GM12875 (cell line): ENCODE measurements at regions not wholly inside any gene's neighbourhood (a gene's known extent, or its start where the extent isn't known, plus 50 kb on each side); places are given as distances from the start of the nearest gene placed in this dataset.

ENCODE experiments used
- H3K4me3 ChIP-seq: one replicate; pipeline ENCODE4 v1.5.1; 2011; ENCODE audit warnings: low read depth, low read length, control low read depth
- TF ChIP-seq, protein P1 (sequence below): IDR thresholded peaks from 2 replicates; pipeline ENCODE4 v1.5.1; 2011; ENCODE audit warnings: low read depth, mild to moderate bottlenecking, control low read depth, inconsistent platforms, low read length, moderate library complexity, borderline replicate concordance; ENCODE audit not compliant: insufficient read depth

DNA sequence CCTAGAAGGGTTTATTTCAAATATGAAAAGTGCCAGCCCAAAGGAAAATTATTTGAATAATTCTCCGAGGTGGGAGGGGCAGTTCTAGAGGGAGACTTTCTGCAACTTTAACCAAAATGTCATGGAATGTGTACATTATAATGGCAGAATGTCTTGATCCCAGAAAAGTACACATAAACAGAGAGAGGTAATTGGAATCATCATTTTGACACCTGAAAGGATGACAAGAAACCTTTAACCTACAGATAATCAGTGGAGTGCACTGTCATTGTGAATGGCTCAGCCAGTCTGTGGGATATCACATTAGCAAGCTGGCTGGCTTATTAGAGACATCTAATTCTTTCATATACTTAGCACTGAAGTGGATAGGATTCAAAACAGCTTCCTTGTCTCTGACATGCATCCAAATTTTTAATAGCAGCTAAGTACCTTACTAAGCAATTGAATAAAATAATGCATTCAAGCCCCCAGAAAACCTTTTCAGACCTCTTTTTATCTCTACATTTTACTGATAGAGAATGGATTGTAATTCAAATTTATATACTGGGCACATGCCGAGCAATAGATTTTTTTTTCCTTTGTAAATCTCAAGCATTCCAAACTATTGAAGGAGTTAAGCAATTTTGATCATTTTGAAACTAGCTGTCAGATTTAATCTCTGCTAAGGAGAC is 468.6 kb downstream of the COG6 start:
- no peak overlapping the region for H3K4me3 ChIP-seq
- TF ChIP-seq, protein P1, sequence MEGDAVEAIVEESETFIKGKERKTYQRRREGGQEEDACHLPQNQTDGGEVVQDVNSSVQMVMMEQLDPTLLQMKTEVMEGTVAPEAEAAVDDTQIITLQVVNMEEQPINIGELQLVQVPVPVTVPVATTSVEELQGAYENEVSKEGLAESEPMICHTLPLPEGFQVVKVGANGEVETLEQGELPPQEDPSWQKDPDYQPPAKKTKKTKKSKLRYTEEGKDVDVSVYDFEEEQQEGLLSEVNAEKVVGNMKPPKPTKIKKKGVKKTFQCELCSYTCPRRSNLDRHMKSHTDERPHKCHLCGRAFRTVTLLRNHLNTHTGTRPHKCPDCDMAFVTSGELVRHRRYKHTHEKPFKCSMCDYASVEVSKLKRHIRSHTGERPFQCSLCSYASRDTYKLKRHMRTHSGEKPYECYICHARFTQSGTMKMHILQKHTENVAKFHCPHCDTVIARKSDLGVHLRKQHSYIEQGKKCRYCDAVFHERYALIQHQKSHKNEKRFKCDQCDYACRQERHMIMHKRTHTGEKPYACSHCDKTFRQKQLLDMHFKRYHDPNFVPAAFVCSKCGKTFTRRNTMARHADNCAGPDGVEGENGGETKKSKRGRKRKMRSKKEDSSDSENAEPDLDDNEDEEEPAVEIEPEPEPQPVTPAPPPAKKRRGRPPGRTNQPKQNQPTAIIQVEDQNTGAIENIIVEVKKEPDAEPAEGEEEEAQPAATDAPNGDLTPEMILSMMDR = no peak

GRCh38 chr13:40124633-40125015 is 469.2 kb downstream of the COG6 start:
- TF ChIP-seq, protein P1 = no peak

GRCh38 chr13:40125336-40125735 is 469.9 kb downstream of the COG6 start:
- no peak overlapping the region for H3K4me3 ChIP-seq
- TF ChIP-seq, protein P1 = no peak

More at GRCh38 chr13:40124633-40125015, 469.2 kb downstream of the COG6 start:
- H3K4me3 ChIP-seq = no peak overlapping the region

DNA sequence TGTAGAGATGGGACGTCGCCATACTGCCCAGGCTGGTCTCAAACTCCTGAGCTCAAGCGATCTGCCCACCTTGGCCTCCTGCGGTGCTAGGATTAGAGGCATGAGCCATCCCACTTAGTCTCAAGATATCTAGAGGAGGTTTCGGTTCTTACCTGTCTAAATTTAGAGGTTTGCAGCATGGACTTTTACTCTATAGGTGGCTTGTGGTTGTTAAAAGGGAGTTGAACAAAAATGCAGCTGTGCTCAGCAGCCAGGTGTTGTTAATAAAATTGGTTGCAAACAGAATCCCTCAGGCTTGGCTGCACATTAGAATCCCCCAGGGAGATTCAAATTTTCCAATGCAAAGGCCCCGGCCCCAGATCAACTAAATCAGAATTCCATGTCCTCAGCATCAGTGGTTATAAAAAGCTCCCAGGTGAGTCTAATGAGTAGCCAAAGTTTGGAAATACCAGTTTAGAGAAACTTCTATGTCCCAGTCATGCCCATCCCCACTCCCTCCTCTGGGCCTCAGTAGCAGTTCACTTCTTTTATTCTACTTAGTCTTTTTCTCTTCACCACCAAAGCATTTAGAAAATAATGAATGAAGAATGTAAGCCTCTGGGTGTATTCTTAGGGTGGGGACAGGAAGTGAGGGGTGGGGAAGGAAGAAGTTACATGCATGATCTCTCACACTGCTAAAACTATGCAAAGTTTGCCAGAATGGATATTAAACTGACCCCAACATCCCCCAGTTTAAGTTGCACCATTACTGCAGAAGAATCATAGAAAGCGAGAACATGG is 471.0 kb downstream of the COG6 start:
- TF ChIP-seq, protein P1 = no peak
- H3K4me3 ChIP-seq = no peak overlapping the region

DNA sequence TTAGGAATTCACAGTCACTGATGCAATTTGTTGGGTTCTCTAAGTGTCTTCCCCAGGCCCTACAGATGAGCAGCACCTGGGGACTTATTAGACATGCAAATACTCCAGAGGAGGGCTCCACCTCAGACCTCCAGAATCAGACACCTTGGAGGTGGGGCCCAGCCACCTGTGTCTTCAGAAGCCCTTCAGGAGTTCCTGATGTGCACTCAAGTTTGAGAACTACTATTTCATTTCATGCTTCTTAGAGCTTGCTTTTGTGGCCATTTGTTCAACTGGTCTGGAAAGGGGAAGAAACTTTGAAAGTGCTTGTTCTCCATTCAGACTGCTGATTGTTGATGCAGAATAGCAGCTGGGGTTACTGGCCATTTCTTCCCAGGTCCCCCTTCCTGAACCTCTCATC is 472.0 kb downstream of the COG6 start:
- no peak overlapping the region for H3K4me3 ChIP-seq
- TF ChIP-seq, protein P1 = no peak

DNA sequence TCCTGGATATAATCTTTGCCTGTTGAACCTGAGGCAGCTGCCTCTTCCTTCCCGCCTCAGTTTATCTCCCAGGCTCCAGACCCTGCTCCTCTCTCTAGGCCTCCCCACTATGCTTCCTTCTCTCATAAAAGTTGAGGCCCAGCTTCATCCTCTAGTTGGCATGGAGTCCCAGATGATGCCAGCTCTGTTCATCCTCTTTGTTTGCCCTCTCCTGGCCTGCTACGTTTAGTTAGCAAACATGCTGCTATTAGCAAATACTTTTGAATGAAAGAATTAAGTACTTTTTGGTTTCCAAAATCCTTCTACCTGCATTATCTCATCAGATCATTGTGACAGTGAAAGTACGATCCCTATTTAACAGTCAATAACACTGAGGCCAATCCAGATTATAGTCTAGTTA is 472.5 kb downstream of the COG6 start:
- no peak overlapping the region for H3K4me3 ChIP-seq
- TF ChIP-seq, protein P1 = no peak

DNA sequence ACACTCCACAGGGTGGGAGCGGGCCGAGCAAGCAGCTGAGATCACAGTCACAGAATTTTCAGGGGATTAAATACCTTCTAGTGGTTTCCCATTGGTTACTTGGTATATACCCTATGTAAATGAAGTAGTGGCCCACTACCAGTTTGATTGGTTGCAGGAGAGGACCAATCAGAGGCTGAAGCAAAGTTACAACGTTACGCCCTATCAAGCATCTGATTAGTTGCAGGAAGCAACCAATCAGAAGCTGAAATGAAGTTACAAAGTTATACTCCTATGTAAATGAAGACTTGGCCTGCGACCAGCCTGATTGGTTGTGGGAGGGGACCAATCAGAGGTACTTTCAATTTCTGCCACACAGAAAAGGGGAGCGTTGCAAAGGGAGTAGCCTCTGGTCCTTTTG is 474.0 kb downstream of the COG6 start:
- no peak overlapping the region for H3K4me3 ChIP-seq
- TF ChIP-seq, protein P1 = no peak
